Astrocyte (in vitro differentiated cells and primary cell): ENCODE measurements at regions not wholly inside any gene's neighbourhood (a gene's known extent, or its start where the extent isn't known, plus 50 kb on each side); places are given as distances from the start of the nearest gene placed in this dataset.

Experiments used
- DNase-seq: peaks from one replicate; pipeline ENCODE4 v3.0.0-alpha.2; 2010; ENCODE audit warnings: low read depth
- FAIRE-seq: peaks from 2 replicates; lab custom pipeline; 2011; peaks lifted over from hg19 to GRCh38; lab: Jason Lieb, UNC
- H2AFZ ChIP-seq: 2 replicates; pipeline ENCODE4 v1.6.0; 2012; ENCODE audit warnings: low read depth, low read length, inconsistent platforms
- H3K27ac ChIP-seq: 2 replicates; pipeline ENCODE4 v1.5.1; 2011; ENCODE audit warnings: low read depth, low read length, inconsistent platforms
- H3K27me3 ChIP-seq: 2 replicates; pipeline ENCODE4 v1.6.0; 2011; ENCODE audit warnings: low read length, inconsistent platforms; ENCODE audit not compliant: insufficient read depth
- H3K36me3 ChIP-seq: 2 replicates; pipeline ENCODE4 v1.5.1; 2011; ENCODE audit warnings: low read length, inconsistent platforms; ENCODE audit not compliant: insufficient read depth
- H3K4me1 ChIP-seq: 2 replicates; pipeline ENCODE4 v1.5.1; 2011; ENCODE audit warnings: low read length, inconsistent platforms; ENCODE audit not compliant: insufficient read depth
- H3K4me2 ChIP-seq: 2 replicates; pipeline ENCODE4 v1.6.0; 2012; ENCODE audit warnings: low read length, inconsistent platforms
- H3K4me3 ChIP-seq: 2 replicates; pipeline ENCODE4 v1.5.1; 2011; ENCODE audit warnings: low read depth, mild to moderate bottlenecking, low read length, inconsistent platforms; ENCODE audit not compliant: insufficient read depth
- H3K79me2 ChIP-seq: 2 replicates; pipeline ENCODE4 v1.6.0; 2012; ENCODE audit warnings: mild to moderate bottlenecking, low read length, inconsistent platforms; ENCODE audit not compliant: insufficient read depth
- H3K9ac ChIP-seq: 2 replicates; pipeline ENCODE4 v1.6.0; 2012; ENCODE audit warnings: mild to moderate bottlenecking, low read length, inconsistent platforms
- H3K9me3 ChIP-seq: 2 replicates; pipeline ENCODE4 v1.5.1; 2012; ENCODE audit warnings: low read depth, mild to moderate bottlenecking, low read length, inconsistent platforms; ENCODE audit not compliant: insufficient read depth
- H4K20me1 ChIP-seq: 2 replicates; pipeline ENCODE4 v1.6.0; 2012; ENCODE audit warnings: low read length, inconsistent platforms; ENCODE audit not compliant: insufficient read depth
- H3K27ac Mint-ChIP-seq: one replicate; pipeline ENCODE4 v1.8.0; 2021; ENCODE audit warnings: mild to moderate bottlenecking, mixed read lengths; ENCODE audit not compliant: unreplicated experiment
- H3K27me3 Mint-ChIP-seq: one replicate; pipeline ENCODE4 v1.8.0; 2021; ENCODE audit warnings: low read depth, mixed read lengths; ENCODE audit not compliant: unreplicated experiment
- H3K36me3 Mint-ChIP-seq: one replicate; pipeline ENCODE4 v1.8.0; 2021; ENCODE audit warnings: low read depth, mixed read lengths; ENCODE audit not compliant: unreplicated experiment
- H3K4me1 Mint-ChIP-seq: one replicate; pipeline ENCODE4 v1.8.0; 2021; ENCODE audit warnings: low read depth, mixed read lengths; ENCODE audit not compliant: unreplicated experiment
- H3K4me3 Mint-ChIP-seq: one replicate; pipeline ENCODE4 v1.8.0; 2021; ENCODE audit warnings: mild to moderate bottlenecking, moderate library complexity, mixed read lengths; ENCODE audit not compliant: unreplicated experiment
- H3K9me3 Mint-ChIP-seq: one replicate; pipeline ENCODE4 v1.8.0; 2021; ENCODE audit warnings: mild to moderate bottlenecking, mixed read lengths; ENCODE audit not compliant: unreplicated experiment
- CTCF ChIP-seq: IDR thresholded peaks from 2 replicates; pipeline ENCODE4 v1.5.1; 2011; ENCODE audit warnings: low read depth, mild to moderate bottlenecking, inconsistent platforms, low read length, moderate library complexity; ENCODE audit not compliant: insufficient read depth
- EZH2 ChIP-seq: IDR thresholded peaks from 2 replicates; pipeline ENCODE4 v1.6.1; 2012; ENCODE audit warnings: mild to moderate bottlenecking, low read length, inconsistent platforms; ENCODE audit not compliant: insufficient read depth

- no peaks in the 10 kb centered on the region for H3K36me3 ChIP-seq
- H4K20me1 ChIP-seq, result no peaks in the 10 kb centered on the region
- no peaks in the 10 kb centered on the region for H3K9me3 ChIP-seq
- Mint-ChIP-seq H3K27ac (no peak overlapping the region), H3K27me3 (no peaks in the 10 kb centered on the region), H3K4me3 (no peak overlapping the region), H3K4me1 (no peaks in the 10 kb centered on the region), H3K9me3 (no peaks in the 10 kb centered on the region), H3K36me3 (no peaks in the 10 kb centered on the region)
- no peak overlapping the region for H3K4me3 ChIP-seq
- no peak overlapping the region for H3K9ac ChIP-seq
- FAIRE-seq (no peak), DNase-seq (no peak)
- no peaks in the 10 kb centered on the region for H3K79me2 ChIP-seq
- H3K27ac ChIP-seq, result no peak overlapping the region
- no peak overlapping the region for H2AFZ ChIP-seq
- H3K27me3 ChIP-seq, result no peaks in the 10 kb centered on the region
- H3K4me1 ChIP-seq, result no peaks in the 10 kb centered on the region
- H3K4me2 ChIP-seq, result no peak overlapping the region
- TF ChIP-seq EZH2 (no peak), CTCF (no peak)
Observed at GRCh38 chrX:99384594-99385374, 1025.3 kb downstream of the PCDH19 start.

GRCh38 chrX:99383786-99384185, 1026.3 kb downstream of the PCDH19 start:
- Histone ChIP-seq H3K79me2 (no peaks in the 10 kb centered on the region), H3K9me3 (no peaks in the 10 kb centered on the region), H3K9ac (no peak overlapping the region), H4K20me1 (no peaks in the 10 kb centered on the region), H3K4me1 (no peaks in the 10 kb centered on the region), H3K4me3 (no peak overlapping the region), H3K4me2 (no peak overlapping the region), H3K27me3 (no peaks in the 10 kb centered on the region), H3K27ac (no peak overlapping the region), H3K36me3 (no peaks in the 10 kb centered on the region), H2AFZ (no peak overlapping the region)
- FAIRE-seq (no peak), DNase-seq (no peak)
- Mint-ChIP-seq H3K4me3 (no peak overlapping the region), H3K27me3 (no peaks in the 10 kb centered on the region), H3K9me3 (no peaks in the 10 kb centered on the region), H3K4me1 (no peaks in the 10 kb centered on the region), H3K27ac (no peak overlapping the region), H3K36me3 (no peaks in the 10 kb centered on the region)
- no peak for TF ChIP-seq CTCF
- no peak for TF ChIP-seq EZH2

GRCh38 chrX:99371976-99372595, 1038.0 kb downstream of the PCDH19 start:
- H3K79me2 ChIP-seq, result no peaks in the 10 kb centered on the region
- TF ChIP-seq CTCF, result no peak
- TF ChIP-seq EZH2, result no peak
- no peaks in the 10 kb centered on the region for H3K9me3 ChIP-seq
- H3K27me3 Mint-ChIP-seq, result no peaks in the 10 kb centered on the region
- no peak for FAIRE-seq
- no peaks in the 10 kb centered on the region for H3K36me3 Mint-ChIP-seq
- H3K27me3 ChIP-seq, result no peaks in the 10 kb centered on the region
- H3K27ac Mint-ChIP-seq, result no peak overlapping the region
- H3K4me3 ChIP-seq, result no peak overlapping the region
- H4K20me1 ChIP-seq, result no peaks in the 10 kb centered on the region
- no peaks in the 10 kb centered on the region for H3K4me1 Mint-ChIP-seq
- H3K27ac ChIP-seq, result no peak overlapping the region
- H3K9ac ChIP-seq, result no peak overlapping the region
- no peak overlapping the region for H3K4me2 ChIP-seq
- H3K4me3 Mint-ChIP-seq, result no peak overlapping the region
- no peaks in the 10 kb centered on the region for H3K4me1 ChIP-seq
- H2AFZ ChIP-seq, result no peak overlapping the region
- DNase-seq, result no peak
- H3K36me3 ChIP-seq, result no peaks in the 10 kb centered on the region
- no peaks in the 10 kb centered on the region for H3K9me3 Mint-ChIP-seq
